SK-N-SH (cell line): ENCODE measurements at regions not wholly inside any gene's neighbourhood (a gene's known extent, or its start where the extent isn't known, plus 50 kb on each side); places are given as distances from the start of the nearest gene placed in this dataset.

Source experiments
- CHD2 ChIP-seq: fragments of 150-350 bp; IDR thresholded peaks from 2 replicates; pipeline ENCODE4 v1.6.1; 2018; ENCODE audit warnings: low read length; ENCODE audit not compliant: partially characterized antibody
- EP300 ChIP-seq, 2 experiments: IDR thresholded peaks; 2 replicates each; pipeline versions ENCODE4 v1.4.0 to v1.6.1; 2012; ENCODE audit warnings: borderline replicate concordance in 1 of 2, low read depth in 1 of 2, low read length in 1 of 2
- GABPA ChIP-seq: IDR thresholded peaks from 2 replicates; pipeline ENCODE4 v1.4.0; 2012; ENCODE audit warnings: low read depth, mild to moderate bottlenecking
- MEF2A ChIP-seq: IDR thresholded peaks from 2 replicates; pipeline ENCODE4 v1.4.0; 2012; ENCODE audit warnings: low read depth, borderline replicate concordance
- NRF1 ChIP-seq: IDR thresholded peaks from 2 replicates; pipeline ENCODE4 v1.6.1; 2012; ENCODE audit warnings: low read depth, mild to moderate bottlenecking, low read length
- POLR2AphosphoS5 ChIP-seq: IDR thresholded peaks from 2 replicates; pipeline ENCODE4 v1.6.1; 2012; ENCODE audit warnings: low read depth, low read length
- RFX5 ChIP-seq: IDR thresholded peaks from 2 replicates; pipeline ENCODE4 v1.6.1; 2012; ENCODE audit warnings: mild to moderate bottlenecking, improper control_type of control experiment, low read length
- SIN3A ChIP-seq: IDR thresholded peaks from 2 replicates; pipeline ENCODE4 v1.6.1; 2012; ENCODE audit warnings: low read depth, mild to moderate bottlenecking, low read length, moderate library complexity, borderline replicate concordance
- TCF12 ChIP-seq: IDR thresholded peaks from 2 replicates; pipeline ENCODE4 v1.4.0; 2012
- TF ChIP-seq, protein P1 (sequence below): fragments of 200-600 bp; sonication (generic); IDR thresholded peaks from 2 replicates; pipeline ENCODE4 v1.6.1; 2017; ENCODE audit warnings: antibody characterized with exemption, mild to moderate bottlenecking, moderate library complexity
- TF ChIP-seq, protein P2 (sequence below): IDR thresholded peaks from 2 replicates; pipeline ENCODE4 v1.4.0; 2012; ENCODE audit warnings: low read depth, borderline replicate concordance

DNA sequence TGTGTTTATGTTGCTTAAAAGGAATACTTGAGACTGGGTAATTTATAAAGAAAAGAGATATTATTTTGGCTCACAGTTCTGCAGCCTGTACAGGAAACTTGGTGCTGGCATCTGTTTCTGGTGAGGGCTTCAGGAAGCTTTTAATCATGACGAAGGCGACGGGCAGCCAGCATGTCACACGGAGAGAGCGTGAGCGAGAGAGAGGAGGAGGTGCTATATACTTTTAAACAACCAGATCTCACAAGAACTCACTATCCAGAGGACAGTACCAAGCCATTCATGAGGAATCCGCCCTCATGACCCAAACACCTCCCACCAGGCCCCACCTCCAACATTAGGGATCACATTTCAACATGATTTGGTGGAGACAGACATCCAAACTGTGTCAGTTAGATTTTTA is 163.4 kb upstream of the TSC22D1 start:
- TF ChIP-seq SIN3A (no peak), POLR2AphosphoS5 (no peak), GABPA (no peak), CHD2 (no peak), TCF12 (no peak), EP300 (IDR thresholded peaks at IDR 0.05; ENCODE audit: borderline replicate concordance in 1 of 2, low read depth in 1 of 2, low read length in 1 of 2) (no peak), RFX5 (no peak), MEF2A (no peak), NRF1 (no peak)
- TF ChIP-seq, protein P1, sequence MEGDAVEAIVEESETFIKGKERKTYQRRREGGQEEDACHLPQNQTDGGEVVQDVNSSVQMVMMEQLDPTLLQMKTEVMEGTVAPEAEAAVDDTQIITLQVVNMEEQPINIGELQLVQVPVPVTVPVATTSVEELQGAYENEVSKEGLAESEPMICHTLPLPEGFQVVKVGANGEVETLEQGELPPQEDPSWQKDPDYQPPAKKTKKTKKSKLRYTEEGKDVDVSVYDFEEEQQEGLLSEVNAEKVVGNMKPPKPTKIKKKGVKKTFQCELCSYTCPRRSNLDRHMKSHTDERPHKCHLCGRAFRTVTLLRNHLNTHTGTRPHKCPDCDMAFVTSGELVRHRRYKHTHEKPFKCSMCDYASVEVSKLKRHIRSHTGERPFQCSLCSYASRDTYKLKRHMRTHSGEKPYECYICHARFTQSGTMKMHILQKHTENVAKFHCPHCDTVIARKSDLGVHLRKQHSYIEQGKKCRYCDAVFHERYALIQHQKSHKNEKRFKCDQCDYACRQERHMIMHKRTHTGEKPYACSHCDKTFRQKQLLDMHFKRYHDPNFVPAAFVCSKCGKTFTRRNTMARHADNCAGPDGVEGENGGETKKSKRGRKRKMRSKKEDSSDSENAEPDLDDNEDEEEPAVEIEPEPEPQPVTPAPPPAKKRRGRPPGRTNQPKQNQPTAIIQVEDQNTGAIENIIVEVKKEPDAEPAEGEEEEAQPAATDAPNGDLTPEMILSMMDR = no peak
- TF ChIP-seq, protein P2, sequence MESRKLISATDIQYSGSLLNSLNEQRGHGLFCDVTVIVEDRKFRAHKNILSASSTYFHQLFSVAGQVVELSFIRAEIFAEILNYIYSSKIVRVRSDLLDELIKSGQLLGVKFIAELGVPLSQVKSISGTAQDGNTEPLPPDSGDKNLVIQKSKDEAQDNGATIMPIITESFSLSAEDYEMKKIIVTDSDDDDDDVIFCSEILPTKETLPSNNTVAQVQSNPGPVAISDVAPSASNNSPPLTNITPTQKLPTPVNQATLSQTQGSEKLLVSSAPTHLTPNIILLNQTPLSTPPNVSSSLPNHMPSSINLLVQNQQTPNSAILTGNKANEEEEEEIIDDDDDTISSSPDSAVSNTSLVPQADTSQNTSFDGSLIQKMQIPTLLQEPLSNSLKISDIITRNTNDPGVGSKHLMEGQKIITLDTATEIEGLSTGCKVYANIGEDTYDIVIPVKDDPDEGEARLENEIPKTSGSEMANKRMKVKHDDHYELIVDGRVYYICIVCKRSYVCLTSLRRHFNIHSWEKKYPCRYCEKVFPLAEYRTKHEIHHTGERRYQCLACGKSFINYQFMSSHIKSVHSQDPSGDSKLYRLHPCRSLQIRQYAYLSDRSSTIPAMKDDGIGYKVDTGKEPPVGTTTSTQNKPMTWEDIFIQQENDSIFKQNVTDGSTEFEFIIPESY = no peak
